ENCODE measurements at regions not wholly inside any gene's neighbourhood (a gene's known extent, or its start where the extent isn't known, plus 50 kb on each side); places are given as distances from the start of the nearest gene placed in this dataset.

DNA sequence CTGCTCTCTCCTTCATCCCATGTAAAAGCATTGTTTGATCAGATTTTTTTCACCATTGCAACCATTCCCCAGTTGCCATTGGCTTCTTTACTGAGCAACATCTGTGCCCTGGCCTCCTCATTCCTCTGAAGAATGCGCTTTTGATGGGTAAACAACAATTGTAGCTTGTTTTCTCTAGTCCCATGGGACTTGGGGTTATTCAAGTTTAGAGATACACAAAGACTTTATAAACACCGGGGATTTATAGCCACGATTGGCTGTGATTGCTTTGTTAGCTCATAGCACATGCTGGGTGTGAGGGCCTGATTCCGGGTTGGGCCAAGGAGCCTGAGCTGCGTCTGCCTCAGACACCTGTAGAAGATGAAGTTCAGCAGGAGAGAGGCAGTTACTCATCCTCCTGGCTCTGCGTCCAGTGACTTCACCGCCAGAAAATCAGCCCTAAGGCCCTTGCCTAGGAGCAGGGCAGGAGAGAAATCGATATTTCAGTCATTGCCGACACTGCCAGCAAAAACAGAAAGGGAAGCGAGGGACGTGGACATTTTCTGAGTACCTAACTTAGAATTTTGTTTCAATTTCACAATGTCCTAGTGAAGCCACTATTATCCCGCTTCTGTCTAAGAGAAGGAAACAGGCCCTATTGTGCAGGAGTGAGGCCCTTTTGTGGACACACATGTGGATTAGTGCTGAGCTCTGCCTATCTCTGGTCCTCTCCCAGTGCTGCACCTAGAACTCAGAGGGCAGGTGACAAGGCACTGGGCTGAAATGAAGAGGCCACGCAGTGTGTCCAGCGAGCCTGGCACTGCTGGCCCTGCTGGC is 159.8 kb upstream of the USP24 start:
- no peak for DNase-seq

DNA sequence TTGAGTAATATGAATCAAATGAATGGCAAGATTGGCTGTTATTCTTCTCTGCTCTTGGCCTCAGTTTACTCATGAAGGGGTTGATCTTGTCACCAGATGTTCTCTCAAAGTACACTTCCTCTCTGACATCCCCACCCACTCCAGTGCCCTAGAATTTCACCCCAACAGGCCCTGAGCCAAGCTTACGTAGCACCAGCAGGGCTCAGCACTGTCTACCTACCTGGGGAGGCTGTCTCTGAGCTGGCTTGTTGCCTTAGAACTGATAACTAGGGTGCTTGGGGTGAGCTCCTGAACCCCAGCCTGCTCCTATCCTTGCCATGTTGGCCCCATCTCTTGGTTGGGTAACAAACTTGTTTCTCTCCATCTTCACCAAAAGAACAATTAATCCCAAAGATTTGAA is 159.1 kb upstream of the USP24 start:
- DNase-seq, result no peak

- DNase-seq, result no peak
Measured at GRCh38 chr1:55369474-55369873, 154.3 kb upstream of the USP24 start.

DNA sequence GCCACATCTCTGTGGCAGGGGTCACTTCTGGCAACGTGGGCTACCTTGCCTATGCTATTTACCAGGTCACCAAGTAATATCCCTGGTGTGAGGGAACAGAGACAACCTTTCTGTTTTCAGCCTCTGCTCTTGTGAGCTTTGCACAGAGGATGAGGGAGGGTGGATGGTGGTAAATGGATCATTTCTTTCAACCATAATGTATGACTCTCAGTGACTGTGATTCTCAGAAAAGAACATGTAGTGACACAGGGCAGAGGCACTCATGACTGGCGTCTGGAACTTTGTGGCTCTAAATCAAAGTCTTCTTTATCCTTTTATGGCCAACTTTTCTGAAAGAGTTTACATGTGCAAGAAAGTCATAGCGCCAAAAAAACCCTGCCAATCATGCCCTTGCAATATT is 153.5 kb upstream of the USP24 start:
- no peak for DNase-seq

DNA sequence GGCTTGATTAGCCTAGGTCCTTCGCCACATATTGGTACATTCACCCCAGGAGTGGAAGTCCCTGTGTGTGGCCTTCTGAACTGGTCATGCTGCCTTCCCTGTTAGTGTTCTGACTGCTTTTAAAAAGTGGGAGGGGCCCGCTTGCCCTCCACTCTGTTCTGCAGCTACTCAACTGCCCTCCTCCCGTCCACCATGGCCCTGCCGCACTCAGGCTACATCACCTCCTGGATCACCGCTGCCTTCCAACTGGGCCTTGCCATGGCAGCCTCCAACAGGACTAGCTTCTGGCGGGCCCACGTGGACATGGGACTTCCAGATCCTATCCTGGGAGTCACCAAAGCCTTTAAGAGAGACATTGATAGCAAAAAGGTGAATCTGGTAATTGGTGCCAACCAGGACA is 152.1 kb upstream of the USP24 start:
- no peak for DNase-seq

- DNase-seq, result no peak
Measured at GRCh38 chr1:55364216-55364615, 149.1 kb upstream of the USP24 start.

GRCh38 chr1:55363268-55363667 is 148.1 kb upstream of the USP24 start:
- peak in 1 of 2 donors; percentile 19 for DNase-seq

GRCh38 chr1:55362558-55362957 is 147.4 kb upstream of the USP24 start:
- DNase-seq, result no peak

DNA sequence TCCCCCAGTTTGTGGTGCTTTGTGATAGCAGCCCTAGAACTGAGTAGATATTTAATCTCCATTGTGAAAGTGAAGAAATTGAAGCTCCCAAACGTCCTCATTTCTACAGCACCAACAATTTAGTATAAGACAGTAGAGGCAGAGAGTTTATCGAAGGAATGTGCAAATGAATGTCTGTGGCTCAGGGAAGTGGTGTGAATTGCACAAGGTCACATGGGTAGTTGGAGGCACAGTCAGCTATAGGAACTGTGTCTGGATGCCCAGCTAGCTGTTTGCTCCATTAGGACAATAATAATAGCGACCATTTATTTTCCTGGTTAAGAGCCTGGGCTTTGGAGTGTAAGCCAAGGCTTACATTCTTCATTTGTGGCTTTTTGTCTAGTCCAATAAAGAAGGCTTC is 144.4 kb upstream of the USP24 start:
- no peak for DNase-seq

DNA sequence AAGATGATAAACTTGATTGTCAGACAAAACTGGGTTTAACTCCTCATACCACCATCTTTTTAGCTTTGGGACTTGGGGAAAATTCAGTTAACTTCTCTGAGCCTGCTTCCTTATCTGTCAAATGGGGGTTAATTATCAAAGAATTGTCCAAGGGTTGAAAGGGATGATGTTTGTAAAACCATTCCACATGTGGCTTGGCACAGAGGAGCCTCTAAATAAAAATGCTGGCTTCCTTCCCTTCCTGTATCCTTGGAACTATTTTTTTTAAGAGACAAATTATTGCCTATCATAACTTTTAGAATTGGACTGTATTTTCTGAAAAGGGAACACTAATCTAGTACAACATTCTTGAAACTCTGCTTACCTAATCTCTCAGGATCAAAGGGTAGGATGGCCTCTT is 143.4 kb upstream of the USP24 start:
- no peak for DNase-seq

DNA sequence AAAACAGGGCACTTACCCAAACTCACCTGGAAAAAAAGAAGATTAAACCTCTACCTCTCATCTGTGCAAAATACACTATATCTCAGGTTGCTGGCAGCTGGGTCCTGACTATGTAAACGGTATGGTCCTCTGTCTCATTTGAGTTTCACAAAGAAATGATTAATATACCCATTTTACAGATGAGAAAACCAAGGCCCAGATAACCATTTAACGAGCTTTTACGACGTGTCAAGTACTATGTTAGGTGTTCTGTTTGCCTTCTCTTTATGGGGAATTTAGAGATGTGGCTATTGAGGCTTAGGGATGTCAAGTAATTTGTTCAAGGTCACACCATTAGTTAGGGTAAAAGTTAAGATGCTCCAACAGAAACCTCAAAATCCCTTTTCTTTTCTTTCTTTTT is 140.4 kb upstream of the USP24 start:
- no peak for DNase-seq

- no peak for DNase-seq
Measured at GRCh38 chr1:55353707-55354620, 138.8 kb upstream of the USP24 start.

- DNase-seq, result no peak
Measured at GRCh38 chr1:55352811-55353180, 137.6 kb upstream of the USP24 start.

GRCh38 chr1:55352080-55352810 is 137.1 kb upstream of the USP24 start:
- DNase-seq, result no peak

- no peak for DNase-seq
Measured at GRCh38 chr1:55348356-55348755, 133.2 kb upstream of the USP24 start.

DNA sequence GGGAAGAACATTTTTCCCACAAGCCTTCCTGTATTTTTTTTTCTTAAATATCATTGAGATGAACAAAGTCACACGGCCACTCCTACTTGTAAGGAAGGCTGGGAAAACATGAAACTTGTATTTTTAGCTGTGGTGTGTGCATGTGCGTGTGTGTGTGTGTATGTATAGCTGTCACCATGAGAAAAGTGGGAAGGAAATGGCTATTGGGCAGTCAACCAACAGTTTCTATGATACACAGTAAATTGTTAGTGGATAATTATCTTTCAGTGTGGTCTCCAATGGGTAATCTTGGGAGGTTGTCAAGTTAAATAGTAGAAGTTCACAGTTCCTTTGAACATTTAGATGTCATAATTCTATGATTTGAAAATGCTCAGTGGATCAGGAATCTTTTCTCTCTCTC is 132.7 kb upstream of the USP24 start:
- DNase-seq, result no peak

DNA sequence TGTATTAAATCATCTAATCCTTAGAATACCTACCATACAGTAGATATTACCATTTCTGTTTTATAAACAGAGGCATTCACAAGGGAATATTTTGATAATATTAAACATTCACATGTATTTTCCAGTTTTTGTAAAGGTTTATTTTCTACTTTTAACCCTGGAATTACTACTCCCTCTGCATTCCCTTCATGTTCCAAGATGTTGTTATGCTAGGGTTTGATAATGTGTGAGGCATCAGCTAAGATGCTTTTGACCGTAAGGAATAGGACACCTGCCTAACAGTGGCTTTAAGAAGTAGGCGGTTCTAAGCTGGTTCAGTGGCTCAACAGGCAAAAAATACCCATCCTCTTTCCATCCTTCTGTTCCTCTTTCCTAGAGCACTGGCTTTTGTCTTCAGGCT is 131.9 kb upstream of the USP24 start:
- no peak for DNase-seq

DNA sequence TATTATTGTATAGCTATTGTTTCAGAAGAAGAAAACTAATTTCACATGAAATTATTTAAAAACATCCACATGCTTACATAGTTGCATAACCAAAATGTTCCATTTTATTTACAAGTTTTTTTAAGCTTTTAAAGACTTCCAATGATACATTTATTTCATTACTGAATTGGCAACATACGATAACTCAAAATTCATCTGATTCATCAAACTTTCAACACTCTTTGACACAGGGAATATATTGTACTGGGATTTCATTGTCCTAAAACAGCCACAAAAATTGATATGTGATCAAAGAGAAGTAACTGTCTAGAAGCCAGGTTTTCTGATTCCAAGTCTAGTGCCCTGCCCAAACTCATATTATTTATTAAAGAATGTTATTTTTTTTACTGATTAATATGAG is 131.4 kb upstream of the USP24 start:
- no peak for DNase-seq

- no peak for DNase-seq
Measured at GRCh38 chr1:55339681-55340080, 124.5 kb upstream of the USP24 start.

DNA sequence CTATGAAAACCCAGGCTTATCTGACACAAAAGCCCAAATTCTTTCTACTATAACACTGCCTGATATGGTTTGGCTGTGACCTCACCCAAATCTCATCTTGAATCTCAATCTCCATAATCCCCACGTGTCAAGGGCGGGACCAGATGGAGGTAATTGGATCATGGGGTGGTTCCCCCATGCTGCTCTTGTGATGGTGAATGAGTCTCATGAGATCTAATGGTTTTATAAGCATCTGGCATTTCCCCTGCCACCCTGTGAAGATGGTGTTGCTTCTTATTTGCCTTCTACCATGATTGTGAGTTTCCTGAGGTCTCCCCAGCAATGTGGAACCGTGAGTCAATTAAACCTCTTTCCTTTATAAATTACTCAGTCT is 123.3 kb upstream of the USP24 start:
- no peak for DNase-seq

DNA sequence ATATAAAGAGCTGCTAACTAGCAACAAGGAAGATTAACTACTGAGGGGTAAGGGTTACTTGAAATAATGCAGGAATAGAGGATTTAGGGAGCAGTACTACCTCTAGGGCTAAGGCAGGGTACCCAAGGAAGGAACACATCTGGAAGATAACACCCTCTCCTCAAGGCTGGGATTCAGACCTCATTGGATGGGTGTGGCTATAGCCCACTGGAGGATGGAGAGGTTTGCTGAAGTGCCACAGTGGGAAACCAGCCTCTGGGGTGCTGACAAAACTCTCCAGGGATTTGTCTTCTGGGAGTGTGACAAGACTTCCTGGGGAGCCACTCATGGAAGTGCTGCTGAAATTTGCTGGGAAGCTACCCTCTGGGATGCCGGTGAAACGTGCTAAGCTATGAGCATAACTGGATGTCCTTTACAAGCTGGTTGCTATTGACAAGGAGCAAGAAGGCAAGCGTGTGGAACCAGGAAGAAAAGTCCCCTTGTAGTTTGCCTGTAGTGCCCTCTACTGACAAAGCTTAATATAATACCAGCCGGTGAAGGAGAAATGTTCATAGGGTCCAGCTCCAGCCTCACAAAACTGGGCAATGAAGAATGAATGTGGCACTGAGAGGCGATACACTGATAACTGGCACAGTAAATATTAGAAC is 122.8 kb upstream of the USP24 start:
- peak in 1 of 2 donors; percentile 44 for DNase-seq

DNA sequence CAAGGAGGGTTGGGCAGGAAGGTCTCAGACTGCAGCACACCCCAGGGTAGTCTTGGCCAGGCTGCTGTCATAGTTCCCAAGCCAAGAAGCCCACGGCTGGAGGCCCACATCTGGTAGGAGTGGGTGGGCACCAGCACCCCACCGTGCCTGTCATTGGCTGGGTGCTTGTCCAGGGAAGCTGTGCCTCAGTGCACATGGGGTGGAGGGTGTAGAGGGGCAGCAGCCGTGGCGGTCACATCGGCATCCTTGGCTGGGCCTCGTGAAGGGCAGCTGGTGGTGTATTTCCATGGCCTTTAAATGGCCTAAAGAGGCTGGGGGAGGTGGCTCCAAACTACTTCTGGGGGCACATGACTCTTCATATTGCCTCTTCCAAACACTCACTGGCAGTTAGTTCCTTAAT is 119.6 kb upstream of the USP24 start:
- DNase-seq, result no peak

DNA sequence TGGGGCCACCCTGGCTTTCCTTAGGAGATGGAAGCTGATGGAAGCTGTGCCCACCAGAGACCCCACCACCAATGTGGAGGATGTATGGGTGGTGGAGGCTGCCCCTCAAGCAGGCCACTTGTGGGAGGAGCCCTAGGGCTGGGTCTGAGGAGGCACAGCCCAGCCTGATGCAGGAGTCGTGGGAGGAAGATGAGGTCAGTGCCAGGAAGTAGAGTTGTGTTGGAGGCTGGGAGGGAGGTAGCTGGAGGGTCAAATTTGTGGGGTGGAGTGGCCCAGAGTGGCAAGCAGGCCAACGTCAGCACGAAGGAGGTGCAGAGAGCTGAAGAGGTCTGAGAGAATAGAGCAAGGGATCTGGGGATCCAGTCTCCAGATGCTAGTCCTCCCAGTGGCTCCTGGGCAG is 119.0 kb upstream of the USP24 start:
- no peak for DNase-seq
